GM18505 (cell line): ENCODE measurements at regions not wholly inside any gene's neighbourhood (a gene's known extent, or its start where the extent isn't known, plus 50 kb on each side); places are given as distances from the start of the nearest gene placed in this dataset.

Experiments
- ATAC-seq: cut with Tn5 transposase; IDR thresholded peaks from one replicate; pipeline ENCODE4 v1.9.1; 2021; ENCODE audit not compliant: unreplicated experiment
- POLR2A ChIP-seq: IDR thresholded peaks from 4 replicates; pipeline ENCODE4 v1.6.1; 2011; ENCODE audit warnings: borderline replicate concordance; ENCODE audit not compliant: insufficient read depth, insufficient read length; ENCODE audit errors: extremely low read depth

DNA sequence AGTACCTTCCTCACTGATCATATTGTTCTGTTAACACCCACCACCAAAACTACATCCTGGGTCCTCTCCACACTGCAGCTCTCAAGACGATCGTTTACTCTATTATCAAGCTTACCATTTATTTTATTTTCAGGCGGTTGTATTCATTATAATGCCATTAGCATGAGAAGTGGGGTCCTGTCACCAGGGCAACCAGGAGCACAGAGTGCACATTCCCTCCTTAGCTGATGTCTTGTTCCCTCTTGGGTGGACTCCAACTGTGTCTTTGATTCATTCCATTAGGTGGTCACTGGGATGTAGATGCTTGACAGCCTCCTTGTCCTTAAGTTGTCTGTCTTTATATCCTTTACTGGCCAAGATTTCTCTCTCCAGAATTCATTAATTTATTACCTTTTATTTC, 965.9 kb upstream of the EEF2KMT start:
- ATAC-seq: no peak
- TF ChIP-seq POLR2A: no peak

DNA sequence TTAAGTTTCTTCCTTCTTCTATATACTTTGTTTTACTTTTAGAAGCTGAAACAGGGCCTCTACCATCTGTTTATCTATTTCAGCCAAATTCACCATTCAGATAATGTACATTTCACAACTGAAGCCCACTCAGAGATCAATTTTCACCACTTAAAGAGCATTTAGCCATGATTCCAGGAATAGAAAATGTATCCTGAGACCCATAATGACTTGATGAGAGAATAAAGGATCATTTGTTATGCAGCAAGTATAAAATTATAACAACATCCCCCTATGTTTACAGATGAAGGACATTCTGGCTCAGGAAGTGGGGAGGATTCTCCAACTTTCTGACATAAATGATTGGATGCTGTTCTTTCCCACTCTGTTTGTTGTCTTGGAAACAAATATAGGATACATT, 962.1 kb upstream of the EEF2KMT start:
- no peak for ATAC-seq
- no peak for TF ChIP-seq POLR2A

DNA sequence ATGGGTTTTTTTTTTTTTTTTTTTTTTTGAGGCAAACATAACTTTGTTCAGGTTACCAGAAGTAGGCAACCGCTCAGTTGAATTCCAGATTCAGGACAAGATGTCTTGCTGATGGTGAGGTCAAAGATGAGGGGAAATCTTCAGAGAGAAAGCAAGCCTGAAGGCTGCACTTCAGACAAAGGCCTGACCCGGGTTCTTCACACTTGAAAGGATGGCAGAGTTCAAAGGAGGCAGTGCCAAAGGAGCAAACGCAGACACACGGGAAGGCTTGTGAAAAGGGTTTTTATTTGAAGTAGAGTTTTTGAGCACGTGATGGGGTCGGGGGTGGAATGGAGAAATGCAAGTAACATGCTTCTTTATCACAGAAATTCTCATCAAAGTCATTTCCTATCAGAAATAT, 960.2 kb upstream of the EEF2KMT start:
- ATAC-seq: no peak
- TF ChIP-seq POLR2A: no peak

DNA sequence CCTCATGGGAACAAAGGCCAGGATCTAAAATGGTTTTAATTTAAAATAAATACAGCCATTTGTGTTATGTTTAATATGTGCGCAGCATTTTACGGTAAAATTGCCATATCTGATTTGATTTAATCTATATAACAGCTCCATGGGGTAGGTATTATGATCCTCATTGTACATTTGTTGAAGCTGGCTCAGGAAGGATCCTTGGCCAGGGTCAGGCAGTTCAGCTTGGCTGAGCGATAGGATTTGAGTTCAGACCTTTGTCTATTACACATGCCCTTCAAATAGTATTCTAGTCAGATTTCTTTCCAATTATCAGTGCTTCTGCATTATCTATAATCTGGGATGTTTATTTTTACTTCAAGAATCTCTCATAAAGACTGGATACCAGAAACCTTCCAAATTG, 950.4 kb upstream of the EEF2KMT start:
- ATAC-seq: no peak
- TF ChIP-seq POLR2A: no peak

DNA sequence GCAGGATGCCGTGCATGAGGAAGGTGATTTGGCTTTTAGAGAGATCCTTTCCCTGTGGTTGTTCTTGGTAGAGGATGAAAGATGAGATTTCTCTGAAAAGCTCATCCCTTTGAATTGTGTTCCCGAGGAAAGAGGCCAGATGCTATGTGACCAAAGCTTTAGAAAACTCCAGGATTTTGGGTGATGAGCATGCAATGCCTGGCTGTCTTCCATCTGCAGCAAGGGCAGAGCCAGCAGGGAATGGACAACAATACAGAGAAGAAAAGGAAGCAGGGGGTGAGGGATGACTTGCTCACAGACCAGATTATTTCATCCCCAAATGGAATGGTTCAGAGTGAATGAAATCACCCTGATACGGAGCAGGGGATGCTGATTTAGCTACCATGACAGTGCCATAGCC, 949.7 kb upstream of the EEF2KMT start:
- TF ChIP-seq POLR2A: no peak
- ATAC-seq: no peak

DNA sequence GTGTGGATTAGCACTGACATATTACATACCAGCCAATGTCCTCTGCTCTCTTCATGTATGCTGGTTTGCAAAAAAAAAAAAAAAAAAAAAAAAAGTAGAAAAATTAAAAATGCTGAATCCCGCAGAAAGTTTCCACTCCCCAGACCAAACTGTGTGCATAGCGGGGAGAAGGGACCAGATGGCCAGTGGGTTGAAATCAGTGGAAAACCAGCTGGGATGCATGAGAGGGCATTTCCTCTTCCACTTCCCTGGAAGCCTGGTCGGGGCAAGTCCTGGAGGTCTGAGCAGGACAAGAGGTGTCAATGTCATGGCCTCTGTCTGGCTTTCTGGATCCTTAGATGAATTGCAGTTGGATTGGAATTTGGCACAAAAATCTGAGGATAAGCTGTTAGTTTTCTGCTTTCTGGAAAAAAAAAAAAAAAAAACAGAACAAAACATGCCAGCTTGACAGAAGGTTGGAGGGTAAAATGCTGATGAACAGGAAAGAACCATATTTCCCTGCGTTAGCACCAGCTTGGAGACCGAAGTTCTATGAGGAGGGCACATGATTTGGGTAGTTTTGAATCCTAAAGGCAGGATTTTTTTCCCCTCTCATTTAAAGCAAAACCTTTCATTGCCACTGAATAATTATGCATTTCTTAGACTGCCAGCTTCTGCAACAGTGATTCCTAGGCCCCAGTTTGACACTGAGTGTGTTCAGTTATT, 941.5 kb upstream of the EEF2KMT start:
- TF ChIP-seq POLR2A: no peak
- ATAC-seq: no peak

DNA sequence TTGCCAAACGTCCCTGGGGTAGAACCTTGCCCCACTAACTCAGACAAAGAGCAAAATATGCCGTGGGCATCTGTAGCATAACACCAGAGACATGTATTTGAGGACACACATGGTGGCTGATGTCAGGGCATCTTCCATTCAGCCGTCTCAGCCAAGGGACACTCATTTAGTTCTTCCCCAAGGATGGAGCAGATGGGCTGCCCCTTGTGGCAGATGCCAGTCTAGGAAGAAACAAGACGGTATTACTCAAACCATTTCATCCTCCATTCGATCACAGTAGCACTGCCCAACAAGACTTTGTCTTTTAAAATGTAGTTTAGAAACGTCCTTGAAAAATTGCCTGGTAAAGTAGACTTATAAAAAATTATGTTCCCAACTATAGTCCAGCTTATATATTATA, 937.6 kb upstream of the EEF2KMT start:
- ATAC-seq: no peak
- no peak for TF ChIP-seq POLR2A

DNA sequence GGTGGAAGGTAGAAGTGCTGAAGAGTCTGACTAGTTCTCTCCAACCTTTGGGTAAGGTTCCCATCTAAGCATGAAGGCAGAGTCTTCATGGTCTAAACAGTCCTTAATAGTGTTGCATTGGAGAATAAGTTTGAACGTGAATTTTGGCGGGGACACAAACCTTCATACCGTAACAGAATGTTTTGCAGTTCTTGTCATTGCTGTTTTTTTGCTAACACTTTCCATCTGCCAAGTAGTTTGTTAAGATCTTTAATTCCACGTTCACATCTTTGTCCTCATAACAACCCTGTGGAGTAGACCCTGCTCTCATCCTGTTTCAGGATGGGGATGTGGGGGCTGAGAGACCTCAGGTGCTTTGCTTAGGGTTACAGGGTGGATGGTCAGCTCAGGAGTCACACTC, 936.9 kb upstream of the EEF2KMT start:
- ATAC-seq: no peak
- no peak for TF ChIP-seq POLR2A

DNA sequence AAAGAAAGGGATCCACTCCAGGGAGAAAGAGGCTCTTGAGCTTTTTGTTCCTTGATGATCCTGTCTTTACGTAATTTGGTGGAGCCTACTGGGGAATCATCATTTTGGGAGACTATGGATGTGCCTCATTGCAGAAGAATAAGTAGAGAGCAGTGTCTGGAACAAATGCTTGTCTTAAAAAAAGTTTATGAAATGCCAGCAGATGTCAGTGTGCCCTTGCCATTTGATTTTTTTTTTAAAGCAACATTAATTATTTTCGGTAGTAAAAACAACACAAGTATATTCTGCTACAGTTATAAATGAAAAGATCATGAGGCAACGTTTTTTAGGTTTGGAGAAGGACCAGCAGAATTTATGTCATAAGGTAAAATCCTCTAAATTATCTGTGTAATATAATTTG, 934.8 kb upstream of the EEF2KMT start:
- no peak for TF ChIP-seq POLR2A

DNA sequence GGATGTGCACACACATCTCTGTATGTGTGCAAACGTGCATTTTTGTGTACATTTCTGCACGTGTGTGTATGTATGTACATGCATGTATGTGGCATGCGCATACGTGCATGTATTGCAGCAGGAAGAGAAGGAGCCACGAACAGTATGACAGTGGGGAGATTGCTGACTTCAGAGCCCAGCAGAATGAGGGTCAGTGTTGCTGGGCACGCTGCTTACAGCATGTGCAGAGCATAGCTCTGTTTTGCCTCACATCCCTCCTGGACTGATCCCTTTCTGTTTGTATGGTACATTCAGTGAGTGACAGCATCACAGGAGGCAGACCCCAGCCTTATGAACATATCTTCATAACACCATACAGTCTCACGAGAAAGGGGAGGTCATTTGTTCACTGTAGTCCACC, 934.0 kb upstream of the EEF2KMT start:
- TF ChIP-seq POLR2A: no peak
- ATAC-seq: no peak

More for the DNA sequence above, 934.8 kb upstream of the EEF2KMT start:
- no peak for ATAC-seq

DNA sequence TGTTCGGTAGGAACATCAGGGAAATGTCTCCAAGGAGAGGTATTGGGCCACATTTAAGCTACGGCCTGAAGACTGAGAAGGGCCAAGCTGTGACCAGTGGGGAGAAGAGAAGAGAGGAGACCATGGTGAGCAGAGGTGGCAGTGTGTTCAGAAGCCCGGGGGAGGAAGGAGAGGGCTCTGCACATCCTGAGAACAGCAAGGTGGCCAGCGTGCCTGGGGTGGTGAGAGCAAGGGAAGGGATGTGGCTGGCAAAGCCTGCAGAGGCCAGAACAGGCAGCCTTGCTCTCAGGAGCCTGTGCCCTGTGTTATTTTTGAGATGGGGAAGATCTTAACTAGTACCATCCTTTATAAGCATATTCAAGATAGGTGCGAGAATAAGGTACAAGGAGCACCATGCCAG, 933.5 kb upstream of the EEF2KMT start:
- no peak for TF ChIP-seq POLR2A
- ATAC-seq: no peak

DNA sequence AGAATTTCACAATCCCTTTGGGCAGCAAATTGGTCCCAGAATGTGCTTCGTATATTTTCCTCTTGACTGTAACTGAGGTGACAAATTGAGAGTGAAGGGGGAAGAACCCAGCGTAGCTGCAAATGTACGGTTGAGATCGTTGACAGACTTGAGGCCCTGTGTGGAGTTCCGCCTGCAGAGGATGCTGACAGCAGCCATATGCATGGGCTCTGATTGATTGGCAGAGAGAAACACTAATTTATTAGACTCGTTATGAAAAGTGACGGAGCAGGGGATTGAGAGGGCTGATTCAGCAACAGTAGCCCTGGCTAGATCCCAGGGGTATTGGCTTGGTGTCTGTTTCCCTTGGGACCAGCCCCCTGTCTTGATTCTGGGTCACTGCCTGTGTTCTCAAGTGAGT, 930.1 kb upstream of the EEF2KMT start:
- TF ChIP-seq POLR2A: no peak

DNA sequence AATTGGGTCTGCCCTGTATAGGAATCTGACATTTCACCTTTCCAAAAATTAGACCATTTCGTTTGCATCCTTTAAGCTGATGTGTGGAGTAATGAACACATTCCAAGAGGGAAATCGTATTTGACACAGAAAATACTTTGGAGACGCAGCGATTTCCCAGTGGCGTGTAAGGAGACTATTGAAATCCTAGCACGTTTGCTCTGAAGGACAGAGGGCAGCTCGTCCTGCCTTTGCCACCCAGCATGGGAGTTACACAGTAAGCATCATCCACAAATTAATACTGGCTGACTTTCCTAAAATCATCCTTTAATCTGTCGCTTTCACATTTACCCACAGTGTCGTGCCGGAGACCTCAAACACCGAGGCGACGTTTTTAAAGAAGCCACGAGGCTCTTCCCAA, 925.9 kb upstream of the EEF2KMT start:
- ATAC-seq: no peak

More for the DNA sequence above, 930.1 kb upstream of the EEF2KMT start:
- ATAC-seq: no peak

DNA sequence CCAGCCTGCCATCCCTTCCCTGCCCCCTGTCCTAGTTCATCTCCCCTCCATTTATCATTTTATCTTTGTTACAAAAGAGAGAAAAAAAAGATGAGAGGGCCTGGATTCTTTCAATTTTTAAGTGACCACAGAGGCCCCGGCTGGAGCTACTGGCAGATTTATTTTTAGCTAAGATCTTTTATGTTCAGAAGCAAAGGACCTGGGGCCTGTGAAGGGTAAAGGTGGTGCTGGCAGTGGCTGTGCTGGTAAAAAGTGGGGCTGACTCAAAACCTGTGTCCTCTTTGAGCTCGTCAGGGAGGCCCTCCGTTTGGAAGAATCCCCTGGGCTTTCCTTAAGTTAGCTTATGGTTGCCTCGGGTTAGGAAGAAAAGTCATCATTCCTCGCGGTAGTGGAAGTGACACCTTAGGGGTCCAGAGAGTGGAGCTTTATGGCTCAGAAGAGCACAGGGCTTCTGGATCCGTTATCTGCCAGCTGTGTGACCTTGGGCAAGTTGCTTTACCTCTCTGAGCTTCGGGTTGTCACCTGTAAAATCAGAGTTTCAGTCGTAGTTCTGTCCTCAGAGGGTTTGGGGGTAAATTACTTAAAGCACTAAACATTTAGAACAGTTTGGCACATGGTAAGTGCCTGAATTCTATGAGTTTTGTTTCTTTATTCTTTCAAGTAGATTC, 923.8 kb upstream of the EEF2KMT start:
- no peak for ATAC-seq
- TF ChIP-seq POLR2A: no peak

More for the DNA sequence above, 925.9 kb upstream of the EEF2KMT start:
- no peak for TF ChIP-seq POLR2A
